CD4-positive, alpha-beta memory T cell (primary cell): ENCODE measurements at regions not wholly inside any gene's neighbourhood (a gene's known extent, or its start where the extent isn't known, plus 50 kb on each side); places are given as distances from the start of the nearest gene placed in this dataset.

Experiments used
- CTCF ChIA-PET: fragments of 350-600 bp; sonication (Branson Sonifier 250); formaldehyde crosslinking; loops from one replicate; lab custom pipeline; 2021; ENCODE audit warnings: inconsistent platforms; ENCODE audit not compliant: partially characterized antibody; lab: Charles Lee
- POLR2A ChIA-PET: fragments of 350-600 bp; sonication (Branson Sonifier 250); formaldehyde crosslinking; loops from one replicate; lab custom pipeline; 2021; ENCODE audit not compliant: partially characterized antibody; lab: Charles Lee
- DNase-seq, 5 donors: peaks; one replicate each; pipeline versions ENCODE4 v3.0.0 to v3.0.0-alpha.2; 2020 to 2022; ENCODE audit warnings: mixed read lengths in 1 of 5
- H3K27ac ChIP-seq: one replicate; pipeline ENCODE4 v1.7.0; 2013; ENCODE audit warnings: low read depth, low read length
- H3K27me3 ChIP-seq: 2 replicates; pipeline ENCODE4 v1.7.0; 2013; ENCODE audit warnings: mild to moderate bottlenecking, low read length, moderate library complexity; ENCODE audit not compliant: insufficient read depth
- H3K36me3 ChIP-seq: 2 replicates; pipeline ENCODE4 v1.7.0; 2013; ENCODE audit warnings: mild to moderate bottlenecking, low read length, moderate library complexity; ENCODE audit not compliant: insufficient read depth
- H3K4me1 ChIP-seq: 2 replicates; pipeline ENCODE4 v1.7.0; 2013; ENCODE audit warnings: mild to moderate bottlenecking, low read length, moderate library complexity; ENCODE audit not compliant: insufficient read depth
- H3K4me3 ChIP-seq, 2 donors: one replicate each; pipeline ENCODE4 v1.7.0; 2013; ENCODE audit warnings: low read length in 2 of 2, mild to moderate bottlenecking in 1 of 2
- H3K9me3 ChIP-seq, 2 donors: one replicate each; pipeline ENCODE4 v1.7.0; 2013; ENCODE audit warnings: low read length in 2 of 2, control low read depth in 1 of 2; ENCODE audit not compliant: control insufficient read depth in 1 of 2
- H3K27ac Mint-ChIP-seq, 7 donors: one replicate each; pipeline ENCODE4 v1.8.0; 2020 to 2021; ENCODE audit warnings: mixed read lengths in 7 of 7, mild to moderate bottlenecking in 6 of 7, inconsistent platforms in 3 of 7, moderate library complexity in 3 of 7
- H3K27me3 Mint-ChIP-seq, 2 donors: one replicate each; pipeline ENCODE4 v1.8.0; 2020 to 2021; ENCODE audit warnings: mixed read lengths in 2 of 2
- H3K36me3 Mint-ChIP-seq, 2 donors: one replicate each; pipeline ENCODE4 v1.8.0; 2020 to 2021; ENCODE audit warnings: mixed read lengths in 2 of 2, inconsistent platforms in 1 of 2, mild to moderate bottlenecking in 1 of 2
- H3K4me1 Mint-ChIP-seq, 4 donors: one replicate each; pipeline ENCODE4 v1.8.0; 2020 to 2021; ENCODE audit warnings: mixed read lengths in 4 of 4, mild to moderate bottlenecking in 1 of 4
- H3K4me3 Mint-ChIP-seq, 8 donors: one replicate each; pipeline ENCODE4 v1.8.0; 2020 to 2021; ENCODE audit warnings: mixed read lengths in 8 of 8, mild to moderate bottlenecking in 7 of 8, moderate library complexity in 6 of 8, inconsistent platforms in 3 of 8
- H3K9me3 Mint-ChIP-seq, 8 donors: one replicate each; pipeline ENCODE4 v1.8.0; 2020 to 2021; ENCODE audit warnings: mixed read lengths in 8 of 8, mild to moderate bottlenecking in 5 of 8, inconsistent platforms in 3 of 8, moderate library complexity in 1 of 8
- intact Hi-C: fragments of 100-400 bp; cut with micrococcal nuclease; formaldehyde crosslinking; loops from one replicate; pipeline ENCODE4 v1.15.1; 2023

- H3K4me3 Mint-ChIP-seq: no peak overlapping the region
- no peaks in the 10 kb centered on the region for H3K36me3 Mint-ChIP-seq
- intact Hi-C loops: no loop called here
- H3K27ac Mint-ChIP-seq: no peak overlapping the region
- Histone ChIP-seq H3K9me3 (no peaks in the 10 kb centered on the region), H3K4me3 (no peak overlapping the region), H3K36me3 (no peaks in the 10 kb centered on the region), H3K27ac (no peak overlapping the region), H3K4me1 (peaks cover 45% of the 10 kb centered on the region), H3K27me3 (no peaks in the 10 kb centered on the region)
- no peaks in the 10 kb centered on the region for H3K9me3 Mint-ChIP-seq
- DNase-seq: no peak
- no peaks in the 10 kb centered on the region for H3K27me3 Mint-ChIP-seq
- H3K4me1 Mint-ChIP-seq: peaks cover 18 to 46% (median 33%) of the 10 kb centered on the region in 4 donors
- ChIA-PET POLR2A (interaction anchor here (0.9 to 1.7 kb wide), 5 partner anchors 9 to 28 kb away, joined by 3 to 4 read pairs (median 3); no protein-coding TSS in a partner anchor), CTCF (interaction anchor here (1.1 to 1.8 kb wide), 3 partner anchors 15 to 70 kb away, joined by 3 to 5 read pairs (median 4); no protein-coding TSS in a partner anchor)
Measured at GRCh38 chrX:45778616-45779015, 577.9 kb upstream of the DIPK2B start.

- POLR2A ChIA-PET: interaction anchor here (1.7 kb wide), 1 partner anchor 10 kb away, joined by 4 read pairs; no protein-coding TSS in a partner anchor
- Mint-ChIP-seq H3K27me3 (no peaks in the 10 kb centered on the region), H3K9me3 (no peaks in the 10 kb centered on the region), H3K4me3 (peak overlapping the region in 4 of 8 donors; percentile 3 to 55 (median 25)), H3K4me1 (peaks cover 22 to 58% (median 41%) of the 10 kb centered on the region in 4 donors), H3K27ac (peak overlapping the region in 4 of 7 donors; percentile 8 to 76 (median 46)), H3K36me3 (no peaks in the 10 kb centered on the region)
- CTCF ChIA-PET: interaction anchor here (1.1 to 1.8 kb wide), 3 partner anchors 16 to 72 kb away, joined by 3 to 5 read pairs (median 4); no protein-coding TSS in a partner anchor
- Histone ChIP-seq H3K4me3 (no peak overlapping the region), H3K27ac (no peak overlapping the region), H3K4me1 (peaks cover 57% of the 10 kb centered on the region), H3K36me3 (no peaks in the 10 kb centered on the region), H3K27me3 (no peaks in the 10 kb centered on the region), H3K9me3 (no peaks in the 10 kb centered on the region)
- DNase-seq: no peak
- intact Hi-C loops: no loop called here
Measured at GRCh38 chrX:45777366-45777765, 576.7 kb upstream of the DIPK2B start.

GRCh38 chrX:45775468-45775867 is 574.8 kb upstream of the DIPK2B start:
- DNase-seq: no peak
- H3K4me3 Mint-ChIP-seq: no peak overlapping the region
- ChIA-PET CTCF (interaction anchor here (1.1 to 2.7 kb wide), 4 partner anchors 8 to 17 kb away, joined by 3 to 9 read pairs (median 4); no protein-coding TSS in a partner anchor), POLR2A (interaction anchor here (0.8 to 10.5 kb wide), 5 partner anchors 10 to 32 kb away, joined by 3 to 120 read pairs (median 6); no protein-coding TSS in a partner anchor)
- Histone ChIP-seq H3K4me1 (peaks cover 74% of the 10 kb centered on the region), H3K36me3 (no peaks in the 10 kb centered on the region), H3K27ac (no peak overlapping the region), H3K27me3 (no peaks in the 10 kb centered on the region), H3K4me3 (no peak overlapping the region), H3K9me3 (no peaks in the 10 kb centered on the region)
- H3K27me3 Mint-ChIP-seq: no peaks in the 10 kb centered on the region
- peak overlapping the region in 2 of 7 donors; percentile 21 to 64 for H3K27ac Mint-ChIP-seq
- H3K9me3 Mint-ChIP-seq: no peaks in the 10 kb centered on the region
- H3K36me3 Mint-ChIP-seq: no peaks in the 10 kb centered on the region
- H3K4me1 Mint-ChIP-seq: peaks cover 35 to 75% (median 51%) of the 10 kb centered on the region in 4 donors
- intact Hi-C loops: no loop called here

GRCh38 chrX:45774961-45775360 is 574.3 kb upstream of the DIPK2B start:
- intact Hi-C loops: no loop called here
- peak overlapping the region in 4 of 8 donors; percentile 18 to 39 (median 28) for H3K4me3 Mint-ChIP-seq
- H3K27ac Mint-ChIP-seq: peak overlapping the region; percentile 39 to 88 (median 72)
- ChIA-PET POLR2A (interaction anchor here (0.8 to 10.5 kb wide), 5 partner anchors 9 to 32 kb away, joined by 3 to 120 read pairs (median 6); no protein-coding TSS in a partner anchor), CTCF (interaction anchor here (1.1 to 2.7 kb wide), 4 partner anchors 9 to 16 kb away, joined by 3 to 9 read pairs (median 4); no protein-coding TSS in a partner anchor)
- H3K36me3 Mint-ChIP-seq: no peaks in the 10 kb centered on the region
- no peaks in the 10 kb centered on the region for H3K9me3 Mint-ChIP-seq
- peaks cover 77% of the 10 kb centered on the region for H3K4me1 ChIP-seq
- H3K27me3 ChIP-seq: no peaks in the 10 kb centered on the region
- H3K4me1 Mint-ChIP-seq: peaks cover 35 to 77% (median 54%) of the 10 kb centered on the region in 4 donors
- no peak for DNase-seq
- H3K36me3 ChIP-seq: no peaks in the 10 kb centered on the region
- H3K4me3 ChIP-seq: no peak overlapping the region
- no peaks in the 10 kb centered on the region for H3K27me3 Mint-ChIP-seq
- H3K9me3 ChIP-seq: no peaks in the 10 kb centered on the region
- no peak overlapping the region for H3K27ac ChIP-seq

- ChIA-PET CTCF (interaction anchor here (0.7 to 2.7 kb wide), 5 partner anchors 8 to 28 kb away, joined by 3 to 9 read pairs (median 4); no protein-coding TSS in a partner anchor), POLR2A (interaction anchor here (1.0 to 10.5 kb wide), 5 partner anchors 10 to 34 kb away, joined by 3 to 189 read pairs (median 3); no protein-coding TSS in a partner anchor)
- Mint-ChIP-seq H3K9me3 (no peaks in the 10 kb centered on the region), H3K4me3 (peak overlapping the region in 3 of 8 donors; percentile 6 to 56 (median 25)), H3K27ac (peak overlapping the region in 6 of 7 donors; percentile 6 to 93 (median 40)), H3K27me3 (no peaks in the 10 kb centered on the region), H3K36me3 (peaks cover 0 to 10% of the 10 kb centered on the region in 2 donors), H3K4me1 (peaks cover 27 to 75% (median 45%) of the 10 kb centered on the region in 4 donors)
- H3K27me3 ChIP-seq: no peaks in the 10 kb centered on the region
- no peak overlapping the region for H3K27ac ChIP-seq
- no peak for DNase-seq
- H3K4me1 ChIP-seq: peaks cover 68% of the 10 kb centered on the region
- no peaks in the 10 kb centered on the region for H3K36me3 ChIP-seq
- H3K9me3 ChIP-seq: no peaks in the 10 kb centered on the region
- intact Hi-C loops: no loop called here
- H3K4me3 ChIP-seq: no peak overlapping the region
Measured at GRCh38 chrX:45773572-45773971, 572.9 kb upstream of the DIPK2B start.

- Histone ChIP-seq H3K4me3 (peak overlapping the region; percentile 12 to 23), H3K36me3 (no peaks in the 10 kb centered on the region), H3K4me1 (peaks cover 60% of the 10 kb centered on the region), H3K9me3 (no peaks in the 10 kb centered on the region), H3K27me3 (no peaks in the 10 kb centered on the region), H3K27ac (peak overlapping the region; percentile 74)
- DNase-seq: peak; percentile 62 to 79 (median 72)
- no peaks in the 10 kb centered on the region for H3K27me3 Mint-ChIP-seq
- intact Hi-C loops: loop anchor here (1.0 to 2.0 kb wide), 2 partner anchors 30 to 35 kb away; no protein-coding TSS in a partner anchor
- ChIA-PET POLR2A (interaction anchor here (0.8 to 10.5 kb wide), 5 partner anchors 15 to 77 kb away, joined by 5 to 189 read pairs (median 46); no protein-coding TSS in a partner anchor), CTCF (interaction anchor here (0.9 to 1.3 kb wide), 3 partner anchors 19 to 71 kb away, joined by 3 read pairs; no protein-coding TSS in a partner anchor)
- peaks cover 0 to 14% of the 10 kb centered on the region in 2 donors for H3K36me3 Mint-ChIP-seq
- peaks cover 27 to 69% (median 42%) of the 10 kb centered on the region in 4 donors for H3K4me1 Mint-ChIP-seq
- peak overlapping the region; percentile 89 to 97 (median 94) for H3K27ac Mint-ChIP-seq
- no peaks in the 10 kb centered on the region for H3K9me3 Mint-ChIP-seq
- peak overlapping the region; percentile 52 to 91 (median 84) for H3K4me3 Mint-ChIP-seq
Measured at GRCh38 chrX:45771560-45772340, 571.1 kb upstream of the DIPK2B start.
